HCT116 (cell line): ENCODE measurements at regions not wholly inside any gene's neighbourhood (a gene's known extent, or its start where the extent isn't known, plus 50 kb on each side); places are given as distances from the start of the nearest gene placed in this dataset.

Experiments used
- ATAC-seq: fragments of 200-7000 bp; cut with Tn5 transposase; 2 replicates; pipeline ENCODE4 v1.9.1; 2020; ENCODE audit warnings: mild to moderate bottlenecking, moderate library complexity
- BruUV-seq: library from RNA; stranded (reverse); fragments of 400-500 nt; replicated peaks from 2 replicates; lab custom pipeline; 2021; lab: Mats Ljungman, UMichigan
- CTCF ChIA-PET: fragments of 300-600 bp; sonication (Branson Sonifier 250); formaldehyde crosslinking; loops from one replicate; lab custom pipeline; 2021; ENCODE audit warnings: antibody characterized with exemption; lab: Charles Lee
- POLR2A ChIA-PET: fragments of 300-600, 350-600 bp; sonication (Branson Sonifier 250); formaldehyde crosslinking; loops from one replicate; lab custom pipeline; 2021; ENCODE audit warnings: antibody characterized with exemption; lab: Charles Lee
- RAD21 ChIA-PET, 2 experiments: fragments of 300-600 bp; sonication (Branson Sonifier 250); formaldehyde crosslinking; loops; one replicate each; lab custom pipeline; 2023; ENCODE audit warnings: low total read pairs in 2 of 2; ENCODE audit not compliant: uncharacterized antibody in 2 of 2, unreplicated experiment in 2 of 2, low non-redundant PET in 1 of 2; lab: Charles Lee
- DNase-seq: peaks from one replicate; pipeline ENCODE4 v3.0.0-alpha.2; 2010; ENCODE audit warnings: low read depth, low spot score
- H2AFZ ChIP-seq: fragments of 200-600 bp; shearing (Covaris generic), sonication (generic); 2 replicates; pipeline ENCODE4 v1.6.1; 2017; ENCODE audit warnings: low read depth, mixed run types, mixed read lengths, antibody characterized with exemption, low read length; ENCODE audit not compliant: poor library complexity, severe bottlenecking
- H3K27ac ChIP-seq: 2 replicates; pipeline ENCODE4 v1.5.1; 2012; ENCODE audit warnings: low read depth, low read length
- H3K27me3 ChIP-seq: fragments of 200-600 bp; sonication (generic); 2 replicates; pipeline ENCODE4 v1.6.1; 2016; ENCODE audit warnings: mixed run types, low read length, mixed read lengths; ENCODE audit not compliant: insufficient read depth
- H3K36me3 ChIP-seq, 2 experiments: fragments of 200-500 bp in 1 of 2; fragments of 200-600 bp in 1 of 2; sonication (Bioruptor generic) in 1 of 2; sonication (generic) in 1 of 2; 2 replicates each; pipeline versions ENCODE4 v1.5.1 to v1.6.1; 2014 to 2016; ENCODE audit warnings: low read length in 2 of 2, inconsistent platforms in 1 of 2, mixed read lengths in 1 of 2, mixed run types in 1 of 2; ENCODE audit not compliant: insufficient read depth in 2 of 2, control insufficient read depth in 1 of 2
- H3K4me1 ChIP-seq, 2 experiments: fragments of 200-600 bp in 1 of 2; sonication (generic) in 1 of 2; 2 replicates each; pipeline versions ENCODE4 v1.5.1 to v1.6.1; 2012 to 2017; ENCODE audit warnings: low read length in 2 of 2, inconsistent platforms in 1 of 2, mild to moderate bottlenecking in 1 of 2, mixed read lengths in 1 of 2, mixed run types in 1 of 2, moderate library complexity in 1 of 2; ENCODE audit not compliant: insufficient read depth in 2 of 2, control insufficient read depth in 1 of 2
- H3K4me2 ChIP-seq: fragments of 200-600 bp; sonication (generic); 2 replicates; pipeline ENCODE4 v1.6.1; 2017; ENCODE audit warnings: mixed run types, low read length, mixed read lengths
- H3K4me3 ChIP-seq, 2 experiments: fragments of 200-600 bp in 1 of 2; sonication (generic) in 1 of 2; replicated peaks in 1 of 2; 2 replicates each; pipeline ENCODE4 v1.5.1; 2011 to 2016; ENCODE audit warnings: low read length in 2 of 2, control low read depth in 1 of 2, low read depth in 1 of 2, mild to moderate bottlenecking in 1 of 2, mixed read lengths in 1 of 2, mixed run types in 1 of 2
- H3K79me2 ChIP-seq: fragments of 200-600 bp; sonication (generic); 2 replicates; pipeline ENCODE4 v1.6.1; 2017; ENCODE audit warnings: mild to moderate bottlenecking, mixed run types, low read length, moderate library complexity, mixed read lengths; ENCODE audit not compliant: insufficient read depth
- H3K9ac ChIP-seq: fragments of 200-600 bp; sonication (generic); 2 replicates; pipeline ENCODE4 v1.6.1; 2016; ENCODE audit warnings: low read length, mixed read lengths
- H3K9me2 ChIP-seq: fragments of 200-600 bp; sonication (generic), shearing (Covaris generic); 2 replicates; pipeline ENCODE4 v1.6.1; 2017; ENCODE audit warnings: mixed run types, mild to moderate bottlenecking, moderate library complexity; ENCODE audit not compliant: insufficient read depth
- H3K9me3 ChIP-seq, 2 experiments: fragments of 200-500 bp in 1 of 2; fragments of 200-600 bp in 1 of 2; sonication (Bioruptor generic) in 1 of 2; sonication (generic) in 1 of 2; 2 replicates each; pipeline ENCODE4 v1.6.1; 2014 to 2017; ENCODE audit warnings: low read length in 2 of 2, mixed read lengths in 2 of 2, inconsistent platforms in 1 of 2, low read depth in 1 of 2, mild to moderate bottlenecking in 1 of 2, mixed run types in 1 of 2, moderate library complexity in 1 of 2; ENCODE audit not compliant: control insufficient read depth in 1 of 2, insufficient read depth in 1 of 2
- H4K20me1 ChIP-seq: fragments of 200-600 bp; sonication (generic), shearing (Covaris generic); 2 replicates; pipeline ENCODE4 v1.6.1; 2017; ENCODE audit warnings: mixed run types, mild to moderate bottlenecking, moderate library complexity; ENCODE audit not compliant: insufficient read depth
- CBX3 ChIP-seq: IDR thresholded peaks from 2 replicates; pipeline ENCODE4 v1.6.1; 2012; ENCODE audit warnings: low read depth
- CEBPB ChIP-seq: IDR thresholded peaks from 2 replicates; pipeline ENCODE4 v1.6.1; 2012; ENCODE audit warnings: low read depth
- EGR1 ChIP-seq: IDR thresholded peaks from 2 replicates; pipeline ENCODE4 v1.6.1; 2012; ENCODE audit warnings: low read depth
- EZH2 ChIP-seq: fragments of 200-600 bp; sonication (generic); IDR thresholded peaks from 2 replicates; pipeline ENCODE4 v1.6.1; 2017; ENCODE audit warnings: antibody characterized with exemption, mixed run types
- EZH2phosphoT487 ChIP-seq: fragments of 200-600 bp; IDR thresholded peaks from 2 replicates; pipeline ENCODE4 v1.6.1; 2018; ENCODE audit warnings: antibody characterized with exemption, borderline replicate concordance
- FOSL1 ChIP-seq: IDR thresholded peaks from 2 replicates; pipeline ENCODE4 v1.6.1; 2012; ENCODE audit warnings: low read depth
- POLR2A ChIP-seq: IDR thresholded peaks from 2 replicates; pipeline ENCODE4 v1.7.0; 2011; ENCODE audit warnings: borderline replicate concordance; ENCODE audit not compliant: insufficient read depth, insufficient read length; ENCODE audit errors: extremely low read depth
- POLR2AphosphoS5 ChIP-seq: IDR thresholded peaks from 2 replicates; pipeline ENCODE4 v1.6.1; 2011; ENCODE audit warnings: mild to moderate bottlenecking, low read depth, low read length, moderate library complexity
- RAD21 ChIP-seq: IDR thresholded peaks from 2 replicates; pipeline ENCODE4 v1.6.1; 2012; ENCODE audit warnings: low read depth, mild to moderate bottlenecking
- SIN3A ChIP-seq: IDR thresholded peaks from 2 replicates; pipeline ENCODE4 v1.6.1; 2012; ENCODE audit warnings: low read depth
- SP1 ChIP-seq: IDR thresholded peaks from 2 replicates; pipeline ENCODE4 v1.6.1; 2012; ENCODE audit warnings: low read depth
- TCF7L2 ChIP-seq: IDR thresholded peaks from 2 replicates; pipeline ENCODE4 v1.7.0; 2011; ENCODE audit warnings: borderline replicate concordance, inconsistent platforms; ENCODE audit not compliant: insufficient read depth, insufficient read length; ENCODE audit errors: extremely low read depth
- YY1 ChIP-seq: IDR thresholded peaks from 2 replicates; pipeline ENCODE4 v1.6.1; 2011; ENCODE audit warnings: low read length, low read depth, moderate library complexity, mild to moderate bottlenecking; ENCODE audit not compliant: insufficient replicate concordance; ENCODE audit errors: extremely low read depth
- ZFX ChIP-seq: fragments of 450-650 bp; IDR thresholded peaks from 2 replicates; pipeline ENCODE4 v1.6.1; 2017
- ZNF274 ChIP-seq: fragments of 200-500 bp; sonication (Bioruptor generic); IDR thresholded peaks from 2 replicates; pipeline ENCODE4 v1.6.1; 2014; ENCODE audit warnings: mild to moderate bottlenecking, low read depth, low read length, inconsistent platforms
- intact Hi-C: fragments of 100-400 bp; cut with micrococcal nuclease; formaldehyde crosslinking; loops from 2 replicates; pipeline ENCODE4 v1.10.0; 2022
- TF ChIP-seq, protein P1 (sequence below): IDR thresholded peaks from 2 replicates; pipeline ENCODE4 v1.6.1; 2011; ENCODE audit warnings: mild to moderate bottlenecking, low read length, moderate library complexity; ENCODE audit not compliant: insufficient replicate concordance; ENCODE audit errors: extremely low read depth
- TF ChIP-seq, protein P2 (sequence below): IDR thresholded peaks from 2 replicates; pipeline ENCODE4 v1.6.1; 2012; ENCODE audit warnings: low read depth
- TF ChIP-seq, protein P3 (sequence below): IDR thresholded peaks from 2 replicates; pipeline ENCODE4 v1.6.1; 2012
- TF ChIP-seq, protein P4 (sequence below), 3 experiments: fragments of 200-600 bp in 1 of 3; sonication (generic) in 1 of 3; IDR thresholded peaks in 2 of 3; conservative IDR thresholded peaks in 1 of 3; 2 replicates each; pipeline ENCODE4 v1.5.1; 2012 to 2017; ENCODE audit warnings: low read depth in 2 of 3, low read length in 2 of 3, antibody characterized with exemption in 1 of 3, borderline replicate concordance in 1 of 3, control low read depth in 1 of 3, mild to moderate bottlenecking in 1 of 3, mixed read lengths in 1 of 3, mixed run types in 1 of 3, moderate library complexity in 1 of 3; ENCODE audit not compliant: insufficient read depth in 1 of 3

DNA sequence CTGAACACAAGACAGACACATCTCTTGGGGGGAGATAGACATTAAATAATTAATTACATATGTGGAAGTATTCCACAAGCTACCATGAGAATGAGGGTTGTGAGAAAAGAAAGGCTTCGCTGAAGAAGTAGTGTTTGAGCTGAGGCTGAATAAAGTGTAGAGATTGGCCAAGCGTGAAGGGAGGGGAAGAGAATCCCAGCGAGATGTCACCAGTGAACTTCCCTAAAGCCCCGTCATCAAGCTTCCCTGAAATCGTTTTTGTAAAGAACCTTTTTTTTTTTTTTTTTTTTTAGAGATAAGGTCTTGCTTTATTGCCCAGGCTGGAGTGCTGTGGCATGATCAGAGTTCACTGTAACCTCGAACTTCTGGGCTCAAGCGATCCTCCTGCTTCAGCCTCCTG lies 235.2 kb downstream of the KCNRG start:
- no peak overlapping the region for H3K4me2 ChIP-seq
- H3K9me2 ChIP-seq: no peaks in the 10 kb centered on the region
- H3K36me3 ChIP-seq: no peaks in the 10 kb centered on the region
- no peak overlapping the region for H3K27ac ChIP-seq
- RAD21 ChIA-PET: no interaction called here
- CTCF ChIA-PET: no interaction called here
- H3K9ac ChIP-seq: no peak overlapping the region
- ATAC-seq (no peak), DNase-seq (no peak)
- intact Hi-C loops: no loop called here
- H3K79me2 ChIP-seq: no peaks in the 10 kb centered on the region
- H4K20me1 ChIP-seq: peaks cover 5% of the 10 kb centered on the region; the same call in 1 of the 2 replicates
- H3K27me3 ChIP-seq: 0 out of 2 replicates have a peak, but pooled peaks cover 3% of the 10 kb centered on the region
- no TSS peak for BruUV-seq
- no peak overlapping the region for H3K4me3 ChIP-seq
- POLR2A ChIA-PET: no interaction called here
- H3K4me1 ChIP-seq: peaks cover 4% of the 10 kb centered on the region in 2 experiments
- H2AFZ ChIP-seq: no peak overlapping the region
- H3K9me3 ChIP-seq: no peaks in the 10 kb centered on the region
- TF ChIP-seq, protein P1, sequence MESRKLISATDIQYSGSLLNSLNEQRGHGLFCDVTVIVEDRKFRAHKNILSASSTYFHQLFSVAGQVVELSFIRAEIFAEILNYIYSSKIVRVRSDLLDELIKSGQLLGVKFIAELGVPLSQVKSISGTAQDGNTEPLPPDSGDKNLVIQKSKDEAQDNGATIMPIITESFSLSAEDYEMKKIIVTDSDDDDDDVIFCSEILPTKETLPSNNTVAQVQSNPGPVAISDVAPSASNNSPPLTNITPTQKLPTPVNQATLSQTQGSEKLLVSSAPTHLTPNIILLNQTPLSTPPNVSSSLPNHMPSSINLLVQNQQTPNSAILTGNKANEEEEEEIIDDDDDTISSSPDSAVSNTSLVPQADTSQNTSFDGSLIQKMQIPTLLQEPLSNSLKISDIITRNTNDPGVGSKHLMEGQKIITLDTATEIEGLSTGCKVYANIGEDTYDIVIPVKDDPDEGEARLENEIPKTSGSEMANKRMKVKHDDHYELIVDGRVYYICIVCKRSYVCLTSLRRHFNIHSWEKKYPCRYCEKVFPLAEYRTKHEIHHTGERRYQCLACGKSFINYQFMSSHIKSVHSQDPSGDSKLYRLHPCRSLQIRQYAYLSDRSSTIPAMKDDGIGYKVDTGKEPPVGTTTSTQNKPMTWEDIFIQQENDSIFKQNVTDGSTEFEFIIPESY: no peak
- TF ChIP-seq EZH2phosphoT487 (no peak), ZFX (no peak), FOSL1 (no peak), RAD21 (no peak), ZNF274 (no peak), POLR2A (no peak), YY1 (no peak), CBX3 (no peak), SIN3A (no peak), EZH2 (no peak), SP1 (no peak), EGR1 (no peak), TCF7L2 (no peak), POLR2AphosphoS5 (no peak), CEBPB (no peak)
- TF ChIP-seq, protein P2, sequence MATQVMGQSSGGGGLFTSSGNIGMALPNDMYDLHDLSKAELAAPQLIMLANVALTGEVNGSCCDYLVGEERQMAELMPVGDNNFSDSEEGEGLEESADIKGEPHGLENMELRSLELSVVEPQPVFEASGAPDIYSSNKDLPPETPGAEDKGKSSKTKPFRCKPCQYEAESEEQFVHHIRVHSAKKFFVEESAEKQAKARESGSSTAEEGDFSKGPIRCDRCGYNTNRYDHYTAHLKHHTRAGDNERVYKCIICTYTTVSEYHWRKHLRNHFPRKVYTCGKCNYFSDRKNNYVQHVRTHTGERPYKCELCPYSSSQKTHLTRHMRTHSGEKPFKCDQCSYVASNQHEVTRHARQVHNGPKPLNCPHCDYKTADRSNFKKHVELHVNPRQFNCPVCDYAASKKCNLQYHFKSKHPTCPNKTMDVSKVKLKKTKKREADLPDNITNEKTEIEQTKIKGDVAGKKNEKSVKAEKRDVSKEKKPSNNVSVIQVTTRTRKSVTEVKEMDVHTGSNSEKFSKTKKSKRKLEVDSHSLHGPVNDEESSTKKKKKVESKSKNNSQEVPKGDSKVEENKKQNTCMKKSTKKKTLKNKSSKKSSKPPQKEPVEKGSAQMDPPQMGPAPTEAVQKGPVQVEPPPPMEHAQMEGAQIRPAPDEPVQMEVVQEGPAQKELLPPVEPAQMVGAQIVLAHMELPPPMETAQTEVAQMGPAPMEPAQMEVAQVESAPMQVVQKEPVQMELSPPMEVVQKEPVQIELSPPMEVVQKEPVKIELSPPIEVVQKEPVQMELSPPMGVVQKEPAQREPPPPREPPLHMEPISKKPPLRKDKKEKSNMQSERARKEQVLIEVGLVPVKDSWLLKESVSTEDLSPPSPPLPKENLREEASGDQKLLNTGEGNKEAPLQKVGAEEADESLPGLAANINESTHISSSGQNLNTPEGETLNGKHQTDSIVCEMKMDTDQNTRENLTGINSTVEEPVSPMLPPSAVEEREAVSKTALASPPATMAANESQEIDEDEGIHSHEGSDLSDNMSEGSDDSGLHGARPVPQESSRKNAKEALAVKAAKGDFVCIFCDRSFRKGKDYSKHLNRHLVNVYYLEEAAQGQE: no peak
- TF ChIP-seq, protein P3, sequence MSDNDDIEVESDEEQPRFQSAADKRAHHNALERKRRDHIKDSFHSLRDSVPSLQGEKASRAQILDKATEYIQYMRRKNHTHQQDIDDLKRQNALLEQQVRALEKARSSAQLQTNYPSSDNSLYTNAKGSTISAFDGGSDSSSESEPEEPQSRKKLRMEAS: no peak
- TF ChIP-seq, protein P4, sequence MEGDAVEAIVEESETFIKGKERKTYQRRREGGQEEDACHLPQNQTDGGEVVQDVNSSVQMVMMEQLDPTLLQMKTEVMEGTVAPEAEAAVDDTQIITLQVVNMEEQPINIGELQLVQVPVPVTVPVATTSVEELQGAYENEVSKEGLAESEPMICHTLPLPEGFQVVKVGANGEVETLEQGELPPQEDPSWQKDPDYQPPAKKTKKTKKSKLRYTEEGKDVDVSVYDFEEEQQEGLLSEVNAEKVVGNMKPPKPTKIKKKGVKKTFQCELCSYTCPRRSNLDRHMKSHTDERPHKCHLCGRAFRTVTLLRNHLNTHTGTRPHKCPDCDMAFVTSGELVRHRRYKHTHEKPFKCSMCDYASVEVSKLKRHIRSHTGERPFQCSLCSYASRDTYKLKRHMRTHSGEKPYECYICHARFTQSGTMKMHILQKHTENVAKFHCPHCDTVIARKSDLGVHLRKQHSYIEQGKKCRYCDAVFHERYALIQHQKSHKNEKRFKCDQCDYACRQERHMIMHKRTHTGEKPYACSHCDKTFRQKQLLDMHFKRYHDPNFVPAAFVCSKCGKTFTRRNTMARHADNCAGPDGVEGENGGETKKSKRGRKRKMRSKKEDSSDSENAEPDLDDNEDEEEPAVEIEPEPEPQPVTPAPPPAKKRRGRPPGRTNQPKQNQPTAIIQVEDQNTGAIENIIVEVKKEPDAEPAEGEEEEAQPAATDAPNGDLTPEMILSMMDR (IDR thresholded peaks at IDR 0.05 in 2 of 3, conservative IDR thresholded peaks at IDR 0.05 in 1 of 3; ENCODE audit: borderline replicate concordance in 1 of 3, insufficient read depth in 1 of 3, low read depth in 2 of 3, low read length in 2 of 3): no peak
